K562 (cell line): ENCODE measurements at regions not wholly inside any gene's neighbourhood (a gene's known extent, or its start where the extent isn't known, plus 50 kb on each side); places are given as distances from the start of the nearest gene placed in this dataset.

Experiments
- ARHGAP35 ChIP-seq: fragments of 450-650 bp; IDR thresholded peaks from 2 replicates; pipeline ENCODE4 v1.6.1; 2018; ENCODE audit not compliant: partially characterized antibody
- ATF7 ChIP-seq: fragments of 450-650 bp; IDR thresholded peaks from 2 replicates; pipeline ENCODE4 v1.7.1; 2014; ENCODE audit warnings: mild to moderate bottlenecking, moderate library complexity
- CREB3 ChIP-seq: fragments of 450-650 bp; conservative IDR thresholded peaks from 2 replicates; pipeline ENCODE4 v1.6.1; 2016; ENCODE audit warnings: missing genetic modification characterization, low read depth, mild to moderate bottlenecking, missing compliant biosample characterization, moderate library complexity
- DEAF1 ChIP-seq: fragments of 450-650 bp; formaldehyde crosslinking; IDR thresholded peaks from 2 replicates; pipeline ENCODE4 v1.4.0; 2020; ENCODE audit warnings: mild to moderate bottlenecking, moderate library complexity
- E2F3 ChIP-seq: fragments of 250-450 bp; sonication (Bioruptor Pico); IDR thresholded peaks from 2 replicates; pipeline ENCODE4 v1.4.0; 2020; ENCODE audit warnings: mild to moderate bottlenecking
- EP400 ChIP-seq: fragments of 450-650 bp; IDR thresholded peaks from 2 replicates; pipeline ENCODE4 v1.6.1; 2017; ENCODE audit warnings: antibody characterized with exemption, mild to moderate bottlenecking, moderate library complexity
- IFI16 ChIP-seq: fragments of 250-450 bp; sonication (Bioruptor Pico); IDR thresholded peaks from 2 replicates; pipeline ENCODE4 v2.1.2; 2022; ENCODE audit warnings: mild to moderate bottlenecking, inconsistent platforms
- MLLT1 ChIP-seq, 2 experiments: fragments of 450-650 bp; IDR thresholded peaks; 2 replicates each; pipeline ENCODE4 v1.6.1; 2016
- SMC3 ChIP-seq: conservative IDR thresholded peaks from 2 replicates; pipeline ENCODE4 v1.6.1; 2011; ENCODE audit warnings: low read depth, low read length, improper control_type of control experiment; ENCODE audit not compliant: insufficient read depth
- SP2 ChIP-seq: IDR thresholded peaks from 2 replicates; pipeline ENCODE4 v1.6.1; 2011; ENCODE audit warnings: mild to moderate bottlenecking, low read depth, low read length, moderate library complexity; ENCODE audit not compliant: poor library complexity, severe bottlenecking; ENCODE audit errors: extremely low read depth
- TCF7L2 ChIP-seq: fragments of 150-350 bp; IDR thresholded peaks from 2 replicates; pipeline ENCODE4 v1.6.1; 2016; ENCODE audit warnings: low read depth, mild to moderate bottlenecking, low read length, moderate library complexity
- THAP12 ChIP-seq: fragments of 250-450 bp; sonication (Bioruptor Pico); IDR thresholded peaks from 2 replicates; pipeline ENCODE4 v1.9.0; 2021; ENCODE audit warnings: mild to moderate bottlenecking, inconsistent platforms
- VEZF1 ChIP-seq: fragments of 200-800 bp; sonication (Bioruptor generic); IDR thresholded peaks from 2 replicates; pipeline ENCODE4 v1.6.1; 2017; ENCODE audit warnings: missing genetic modification characterization, missing compliant biosample characterization
- ZBTB2 ChIP-seq: fragments of 450-650 bp; IDR thresholded peaks from 2 replicates; pipeline ENCODE4 v1.6.1; 2016; ENCODE audit warnings: antibody characterized with exemption
- ZFP1 ChIP-seq: fragments of 450-650 bp; formaldehyde crosslinking; IDR thresholded peaks from 2 replicates; pipeline ENCODE4 v1.4.0; 2020; ENCODE audit warnings: mild to moderate bottlenecking, mixed read lengths
- ZNF41 ChIP-seq: fragments of 250-450 bp; sonication (Bioruptor Pico); conservative IDR thresholded peaks from 2 replicates; pipeline ENCODE4 v1.4.0; 2020; ENCODE audit warnings: mild to moderate bottlenecking
- ZNF431 ChIP-seq: sonication (generic); formaldehyde crosslinking; IDR thresholded peaks from 2 replicates; pipeline ENCODE4 v1.8.0; 2022; ENCODE audit warnings: mild to moderate bottlenecking, missing genetic modification reagents
- ZNF644 ChIP-seq: fragments of 200-800 bp; sonication (Bioruptor generic); IDR thresholded peaks from 2 replicates; pipeline ENCODE4 v1.6.1; 2016; ENCODE audit warnings: low read depth, missing genetic modification characterization, missing compliant biosample characterization

GRCh38 chr4:74682567-74683359 is 111.6 kb downstream of the BTC start (continued):
- TF ChIP-seq VEZF1 (CRISPR knock-in tag) (peak; percentile 57), ZFP1 (no peak), SMC3 (no peak), CREB3 (tag) (no peak), ZBTB2 (peak; percentile 66; the same call in 1 of the 2 replicates), ATF7 (peak; percentile 59), THAP12 (no peak), DEAF1 (CRISPR knock-in tag) (no peak), ARHGAP35 (no peak), TCF7L2 (no peak), ZNF644 (peak; percentile 67; the same call in 1 of the 2 replicates), IFI16 (CRISPR knock-in tag) (no peak), E2F3 (CRISPR knock-in tag) (no peak), SP2 (no peak), ZNF41 (no peak), ZNF431 (CRISPR knock-in tag) (no peak), MLLT1 (IDR thresholded peaks at IDR 0.05) (peak in 1 of 2 experiments; percentile 89; a peak in 2 of 4 replicates), EP400 (0 out of 2 replicates have a peak, but pooled peaks have one; percentile 35)
